ENCODE measurements at regions not wholly inside any gene's neighbourhood (a gene's known extent, or its start where the extent isn't known, plus 50 kb on each side); places are given as distances from the start of the nearest gene placed in this dataset.

DNA sequence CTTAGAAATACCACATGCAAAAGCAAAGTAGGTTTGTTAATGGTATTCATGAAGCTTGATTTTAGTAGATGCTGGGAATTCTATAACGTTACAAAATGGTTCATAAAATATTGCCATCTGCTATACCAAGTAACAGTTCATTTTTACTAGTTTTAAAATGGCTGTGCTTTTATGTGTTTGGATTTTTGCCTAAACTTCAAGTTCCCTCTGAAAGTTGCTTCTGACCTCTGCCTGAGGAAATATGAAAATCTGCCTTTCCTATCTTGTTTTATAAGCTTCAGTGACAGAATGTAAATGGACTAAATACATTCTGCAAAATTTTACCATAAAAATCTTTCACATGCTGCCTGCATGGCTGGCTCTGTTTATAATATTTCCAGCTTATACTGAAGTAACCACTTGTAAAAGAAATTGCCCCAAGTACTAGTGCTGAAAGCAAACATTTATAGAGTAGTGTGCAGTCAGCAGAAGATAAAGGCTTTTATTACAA lies 560.7 kb upstream of the ROBO2 start:
- H3K4me2 ChIP-seq (ENCODE audit: low read depth, low read length, poor library complexity, severe bottlenecking), result no peak overlapping the region
- no peaks in the 10 kb centered on the region for H4K20me1 ChIP-seq (ENCODE audit: insufficient read depth, low read length, poor library complexity, severe bottlenecking)
- no peak overlapping the region for H3K4me3 ChIP-seq (ENCODE audit: low read length, poor library complexity, severe bottlenecking)
- H3K36me3 ChIP-seq (ENCODE audit: insufficient read depth, low read length), result no peaks in the 10 kb centered on the region
- H3K9ac ChIP-seq (ENCODE audit: low read depth, low read length, poor library complexity, severe bottlenecking), result no peak overlapping the region
- H3K9me2 ChIP-seq (replicated peaks; ENCODE audit: low read depth, low read length), result no peaks in the 10 kb centered on the region
- no peaks in the 10 kb centered on the region for H3K79me2 ChIP-seq (ENCODE audit: insufficient read depth, low read length)
- H3K27me3 ChIP-seq (ENCODE audit: insufficient read depth, low read length, poor library complexity, severe bottlenecking), result no peaks in the 10 kb centered on the region
- no peaks in the 10 kb centered on the region for H3K9me3 ChIP-seq (ENCODE audit: insufficient read depth, low read depth, low read length)
- TF ChIP-seq EZH2phosphoT487 (IDR thresholded peaks at IDR 0.05; ENCODE audit: borderline replicate concordance), result no peak
- TF ChIP-seq CTCF (conservative IDR thresholded peaks at IDR 0.05; ENCODE audit: low read length), result no peak
- no peak overlapping the region for H2AFZ ChIP-seq (ENCODE audit: low read length)
- no peaks in the 10 kb centered on the region for H3K4me1 ChIP-seq (ENCODE audit: insufficient read depth, low read length, poor library complexity, severe bottlenecking)
- H3F3A ChIP-seq (ENCODE audit: low read depth), result no peaks in the 10 kb centered on the region

DNA sequence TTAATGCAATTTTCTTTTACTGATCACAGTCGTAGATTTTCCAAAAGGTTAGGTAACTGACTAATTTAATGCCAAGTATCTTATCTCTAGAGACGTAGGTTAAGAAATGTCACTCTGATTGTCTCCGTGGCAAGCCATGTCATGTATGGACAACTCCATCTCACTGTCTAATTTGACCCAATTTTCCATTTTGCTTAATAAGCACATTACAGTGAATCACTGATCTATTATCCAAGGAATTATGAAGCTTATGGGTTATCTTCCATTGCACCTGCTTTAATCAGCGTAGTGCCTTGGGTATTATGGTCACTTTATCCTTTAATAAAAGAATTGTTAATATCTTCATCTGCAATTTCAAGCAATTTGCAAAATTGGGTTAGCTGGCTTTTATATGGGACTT lies 557.4 kb upstream of the ROBO2 start:
- H3K9me2 ChIP-seq (replicated peaks; ENCODE audit: low read depth, low read length), result no peaks in the 10 kb centered on the region
- H3K4me2 ChIP-seq (ENCODE audit: low read depth, low read length, poor library complexity, severe bottlenecking), result no peak overlapping the region
- H3K9ac ChIP-seq (ENCODE audit: low read depth, low read length, poor library complexity, severe bottlenecking), result no peak overlapping the region
- H3K4me1 ChIP-seq (ENCODE audit: insufficient read depth, low read length, poor library complexity, severe bottlenecking), result no peaks in the 10 kb centered on the region
- no peaks in the 10 kb centered on the region for H4K20me1 ChIP-seq (ENCODE audit: insufficient read depth, low read length, poor library complexity, severe bottlenecking)
- no peaks in the 10 kb centered on the region for H3K79me2 ChIP-seq (ENCODE audit: insufficient read depth, low read length)
- no peak overlapping the region for H3K4me3 ChIP-seq (ENCODE audit: low read length, poor library complexity, severe bottlenecking)
- no peak overlapping the region for H2AFZ ChIP-seq (ENCODE audit: low read length)
- no peaks in the 10 kb centered on the region for H3F3A ChIP-seq (ENCODE audit: low read depth)
- no peaks in the 10 kb centered on the region for H3K9me3 ChIP-seq (ENCODE audit: insufficient read depth, low read depth, low read length)
- H3K27me3 ChIP-seq (ENCODE audit: insufficient read depth, low read length, poor library complexity, severe bottlenecking), result no peaks in the 10 kb centered on the region
- no peaks in the 10 kb centered on the region for H3K36me3 ChIP-seq (ENCODE audit: insufficient read depth, low read length)
- no peak for TF ChIP-seq CTCF (conservative IDR thresholded peaks at IDR 0.05; ENCODE audit: low read length)
- TF ChIP-seq EZH2phosphoT487 (IDR thresholded peaks at IDR 0.05; ENCODE audit: borderline replicate concordance), result no peak

- Histone ChIP-seq H3K9me2 (replicated peaks; ENCODE audit: low read depth, low read length) (no peaks in the 10 kb centered on the region), H3K4me2 (ENCODE audit: low read depth, low read length, poor library complexity, severe bottlenecking) (no peak overlapping the region), H3K4me3 (ENCODE audit: low read length, poor library complexity, severe bottlenecking) (no peak overlapping the region), H3K4me1 (ENCODE audit: insufficient read depth, low read length, poor library complexity, severe bottlenecking) (no peaks in the 10 kb centered on the region), H3K9ac (ENCODE audit: low read depth, low read length, poor library complexity, severe bottlenecking) (no peak overlapping the region), H4K20me1 (ENCODE audit: insufficient read depth, low read length, poor library complexity, severe bottlenecking) (no peaks in the 10 kb centered on the region), H2AFZ (ENCODE audit: low read length) (no peak overlapping the region), H3K9me3 (ENCODE audit: insufficient read depth, low read depth, low read length) (no peaks in the 10 kb centered on the region), H3K27me3 (ENCODE audit: insufficient read depth, low read length, poor library complexity, severe bottlenecking) (no peaks in the 10 kb centered on the region), H3K79me2 (ENCODE audit: insufficient read depth, low read length) (no peaks in the 10 kb centered on the region), H3K36me3 (ENCODE audit: insufficient read depth, low read length) (no peaks in the 10 kb centered on the region), H3F3A (ENCODE audit: low read depth) (no peaks in the 10 kb centered on the region)
- TF ChIP-seq EZH2phosphoT487 (IDR thresholded peaks at IDR 0.05; ENCODE audit: borderline replicate concordance), result no peak
- no peak for TF ChIP-seq CTCF (conservative IDR thresholded peaks at IDR 0.05; ENCODE audit: low read length)
Observed at GRCh38 chr3:76487446-76487845, 552.5 kb upstream of the ROBO2 start.

All from Loucy (cell line).